ENCODE measurements at regions not wholly inside any gene's neighbourhood (a gene's known extent, or its start where the extent isn't known, plus 50 kb on each side); places are given as distances from the start of the nearest gene placed in this dataset.

- POLR2A ChIA-PET = no interaction called here
- Mint-ChIP-seq H3K27ac (ENCODE audit: low read depth, unreplicated experiment) (no peak overlapping the region), H3K36me3 (ENCODE audit: insufficient read depth, unreplicated experiment) (no peaks in the 10 kb centered on the region)
These were observed 768.1 kb downstream of the MECOM start for GRCh38 chr3:168895419-168895818.

GRCh38 chr3:168894214-168894613 is 769.3 kb downstream of the MECOM start:
- H3K36me3 Mint-ChIP-seq (ENCODE audit: insufficient read depth, unreplicated experiment) = no peaks in the 10 kb centered on the region

More at GRCh38 chr3:168895419-168895818, 768.1 kb downstream of the MECOM start:
- no peaks in the 10 kb centered on the region for H3K27me3 Mint-ChIP-seq (ENCODE audit: insufficient read depth, unreplicated experiment)
- no peaks in the 10 kb centered on the region for H3K4me1 Mint-ChIP-seq (ENCODE audit: insufficient read depth, unreplicated experiment)
- H3K9me3 Mint-ChIP-seq (ENCODE audit: unreplicated experiment) = peaks cover 7% of the 10 kb centered on the region
- no peak overlapping the region for H3K4me3 Mint-ChIP-seq (ENCODE audit: unreplicated experiment)
- CTCF ChIA-PET = no interaction called here
- no TSS peak for BruUV-seq (replicated peaks)
- no peak for DNase-seq (ENCODE audit: unreplicated experiment)
- TF ChIP-seq, protein P1, sequence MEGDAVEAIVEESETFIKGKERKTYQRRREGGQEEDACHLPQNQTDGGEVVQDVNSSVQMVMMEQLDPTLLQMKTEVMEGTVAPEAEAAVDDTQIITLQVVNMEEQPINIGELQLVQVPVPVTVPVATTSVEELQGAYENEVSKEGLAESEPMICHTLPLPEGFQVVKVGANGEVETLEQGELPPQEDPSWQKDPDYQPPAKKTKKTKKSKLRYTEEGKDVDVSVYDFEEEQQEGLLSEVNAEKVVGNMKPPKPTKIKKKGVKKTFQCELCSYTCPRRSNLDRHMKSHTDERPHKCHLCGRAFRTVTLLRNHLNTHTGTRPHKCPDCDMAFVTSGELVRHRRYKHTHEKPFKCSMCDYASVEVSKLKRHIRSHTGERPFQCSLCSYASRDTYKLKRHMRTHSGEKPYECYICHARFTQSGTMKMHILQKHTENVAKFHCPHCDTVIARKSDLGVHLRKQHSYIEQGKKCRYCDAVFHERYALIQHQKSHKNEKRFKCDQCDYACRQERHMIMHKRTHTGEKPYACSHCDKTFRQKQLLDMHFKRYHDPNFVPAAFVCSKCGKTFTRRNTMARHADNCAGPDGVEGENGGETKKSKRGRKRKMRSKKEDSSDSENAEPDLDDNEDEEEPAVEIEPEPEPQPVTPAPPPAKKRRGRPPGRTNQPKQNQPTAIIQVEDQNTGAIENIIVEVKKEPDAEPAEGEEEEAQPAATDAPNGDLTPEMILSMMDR (IDR thresholded peaks at IDR 0.05; ENCODE audit: unreplicated experiment) = no peak
- intact Hi-C loops (cut with micrococcal nuclease) = no loop called here

DNA sequence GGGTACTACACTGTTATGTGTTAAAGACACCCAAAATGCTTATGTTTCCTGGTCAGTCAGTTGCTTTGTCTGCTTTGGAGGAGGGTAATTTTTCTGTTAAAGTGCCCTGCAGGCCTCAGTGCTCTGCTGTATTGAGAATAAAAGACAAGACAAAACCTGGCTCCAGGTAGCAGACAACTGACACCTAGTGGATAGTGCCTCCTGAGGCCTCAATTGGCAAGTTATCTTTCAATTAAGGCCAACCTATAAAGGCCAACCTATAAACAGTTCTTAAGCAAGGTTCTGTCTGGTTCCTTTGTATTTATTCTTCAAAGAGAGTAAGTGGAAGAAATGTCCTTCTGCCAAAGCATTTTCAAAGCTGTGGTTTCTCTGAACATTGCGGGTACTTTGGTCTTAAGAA is 773.8 kb downstream of the MECOM start:
- no peaks in the 10 kb centered on the region for H3K36me3 Mint-ChIP-seq (ENCODE audit: insufficient read depth, unreplicated experiment)
- DNase-seq (ENCODE audit: unreplicated experiment) = peak; percentile 19
- intact Hi-C loops (cut with micrococcal nuclease) = no loop called here
- peaks cover 1% of the 10 kb centered on the region for H3K4me1 Mint-ChIP-seq (ENCODE audit: insufficient read depth, unreplicated experiment)
- ChIA-PET POLR2A (no interaction called here), CTCF (interaction anchor here (0.7 to 2.0 kb wide), 5 partner anchors 11 to 453 kb away, joined by 3 to 9 read pairs (median 4); no protein-coding TSS in a partner anchor)
- no peaks in the 10 kb centered on the region for H3K27me3 Mint-ChIP-seq (ENCODE audit: insufficient read depth, unreplicated experiment)
- no peak overlapping the region for H3K27ac Mint-ChIP-seq (ENCODE audit: low read depth, unreplicated experiment)
- no peaks in the 10 kb centered on the region for H3K9me3 Mint-ChIP-seq (ENCODE audit: unreplicated experiment)
- no peak overlapping the region for H3K4me3 Mint-ChIP-seq (ENCODE audit: unreplicated experiment)
- TF ChIP-seq, protein P1 (IDR thresholded peaks at IDR 0.05; ENCODE audit: unreplicated experiment) = no peak
- no TSS peak for BruUV-seq (replicated peaks)

More at GRCh38 chr3:168894214-168894613, 769.3 kb downstream of the MECOM start:
- intact Hi-C loops (cut with micrococcal nuclease) = no loop called here
- TF ChIP-seq, protein P1 (IDR thresholded peaks at IDR 0.05; ENCODE audit: unreplicated experiment) = no peak
- H3K4me3 Mint-ChIP-seq (ENCODE audit: unreplicated experiment) = no peak overlapping the region
- H3K4me1 Mint-ChIP-seq (ENCODE audit: insufficient read depth, unreplicated experiment) = no peaks in the 10 kb centered on the region
- POLR2A ChIA-PET = no interaction called here
- CTCF ChIA-PET = no interaction called here
- no TSS peak for BruUV-seq (replicated peaks)
- no peak for DNase-seq (ENCODE audit: unreplicated experiment)
- H3K27ac Mint-ChIP-seq (ENCODE audit: low read depth, unreplicated experiment) = no peak overlapping the region
- no peaks in the 10 kb centered on the region for H3K27me3 Mint-ChIP-seq (ENCODE audit: insufficient read depth, unreplicated experiment)
- peaks cover 7% of the 10 kb centered on the region for H3K9me3 Mint-ChIP-seq (ENCODE audit: unreplicated experiment)

DNA sequence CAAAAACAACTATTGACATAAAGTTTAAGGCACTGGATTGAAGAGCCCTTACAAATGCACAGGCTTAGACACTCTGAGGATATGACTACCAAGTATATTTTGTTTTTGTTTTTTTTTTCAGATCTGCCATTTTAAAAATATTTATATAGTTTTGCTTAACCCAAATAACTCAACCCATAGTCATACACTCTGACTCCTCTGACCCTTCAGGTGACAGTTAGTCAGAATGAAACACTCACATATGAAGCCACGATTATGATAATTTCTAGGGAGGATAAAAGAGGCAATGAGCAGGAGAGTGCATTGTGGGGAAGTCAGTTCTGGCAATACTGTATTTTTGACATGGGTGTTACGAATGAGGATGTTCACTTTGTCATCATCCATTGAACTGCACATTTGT is 774.7 kb downstream of the MECOM start:
- no peak for DNase-seq (ENCODE audit: unreplicated experiment)
- Mint-ChIP-seq H3K27me3 (ENCODE audit: insufficient read depth, unreplicated experiment) (no peaks in the 10 kb centered on the region), H3K9me3 (ENCODE audit: unreplicated experiment) (no peaks in the 10 kb centered on the region), H3K36me3 (ENCODE audit: insufficient read depth, unreplicated experiment) (no peaks in the 10 kb centered on the region), H3K4me1 (ENCODE audit: insufficient read depth, unreplicated experiment) (peaks cover 6% of the 10 kb centered on the region), H3K4me3 (ENCODE audit: unreplicated experiment) (no peak overlapping the region), H3K27ac (ENCODE audit: low read depth, unreplicated experiment) (no peak overlapping the region)
- intact Hi-C loops (cut with micrococcal nuclease) = no loop called here
- POLR2A ChIA-PET = no interaction called here
- TF ChIP-seq, protein P1 (IDR thresholded peaks at IDR 0.05; ENCODE audit: unreplicated experiment) = no peak
- no TSS peak for BruUV-seq (replicated peaks)
- CTCF ChIA-PET = interaction anchor here (0.7 to 2.0 kb wide), 5 partner anchors 12 to 32 kb away, joined by 3 to 9 read pairs (median 6); no protein-coding TSS in a partner anchor
